Effector CD4-positive, alpha-beta T cell (primary cell): ENCODE measurements at regions not wholly inside any gene's neighbourhood (a gene's known extent, or its start where the extent isn't known, plus 50 kb on each side); places are given as distances from the start of the nearest gene placed in this dataset.

Experiments
- DNase-seq: peaks from one replicate; pipeline ENCODE4 v3.0.0-alpha.2; 2020

- DNase-seq = no peak
Measured at GRCh38 chr15:91769476-91769875, 84.0 kb upstream of the SLCO3A1 start.

DNA sequence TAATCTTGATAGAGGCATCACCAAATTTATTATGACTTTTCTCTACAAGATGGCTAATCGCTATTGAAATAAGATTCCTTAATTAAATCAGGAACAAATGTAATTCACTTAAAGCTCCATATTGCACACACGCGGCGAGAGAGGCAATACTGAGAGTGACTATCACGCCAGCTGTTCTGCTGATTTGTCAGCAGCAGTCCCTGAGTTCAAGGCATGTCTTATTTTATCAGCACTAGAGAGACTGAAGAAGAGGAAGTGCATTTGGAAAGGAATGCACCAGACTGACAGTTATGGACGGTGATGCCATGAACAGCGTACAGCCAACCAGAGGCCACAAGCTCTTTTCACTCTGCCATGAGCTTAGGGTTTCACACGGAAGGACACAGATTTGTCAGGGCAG lies 83.6 kb upstream of the SLCO3A1 start:
- DNase-seq = no peak

- DNase-seq = no peak
Measured at GRCh38 chr15:91776104-91776503, 77.4 kb upstream of the SLCO3A1 start.

DNA sequence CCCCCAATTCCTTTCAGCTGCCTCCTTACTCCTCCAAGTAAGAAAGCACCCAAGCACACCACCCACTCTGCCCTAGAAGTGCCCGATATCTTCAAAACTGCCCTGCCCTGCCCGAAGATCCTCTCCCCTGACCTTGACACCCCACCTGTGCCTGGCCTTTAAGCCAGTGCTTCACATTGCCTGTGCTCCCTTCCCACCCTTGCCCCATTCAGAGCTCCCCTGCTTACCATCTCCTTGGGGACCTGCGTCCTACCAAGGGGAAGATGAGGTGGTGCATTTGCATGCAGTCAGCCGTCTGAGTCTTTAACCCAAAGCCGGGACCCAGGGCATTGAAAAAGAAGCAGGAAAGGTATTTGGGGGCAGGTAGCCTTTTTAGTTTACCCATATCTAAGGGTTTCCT lies 73.5 kb upstream of the SLCO3A1 start:
- no peak for DNase-seq

DNA sequence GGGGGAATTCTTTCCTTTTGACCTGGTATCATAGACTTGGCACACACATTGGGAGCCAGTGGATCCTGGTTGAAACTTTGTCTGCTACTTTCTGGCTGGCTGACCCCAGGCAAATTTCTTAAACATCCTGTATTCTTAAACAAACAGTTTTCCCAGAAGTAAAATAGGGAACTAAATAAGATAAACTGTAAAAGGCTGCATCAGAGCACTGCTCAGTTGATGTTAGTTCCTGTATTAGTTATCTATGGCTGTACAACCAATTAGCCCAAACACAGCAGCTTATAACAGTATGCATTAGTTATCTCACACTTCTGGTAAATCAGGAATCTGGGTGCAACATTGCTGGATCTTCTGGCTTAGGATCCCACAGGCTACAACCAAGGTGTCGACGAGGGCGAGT lies 73.1 kb upstream of the SLCO3A1 start:
- no peak for DNase-seq

DNA sequence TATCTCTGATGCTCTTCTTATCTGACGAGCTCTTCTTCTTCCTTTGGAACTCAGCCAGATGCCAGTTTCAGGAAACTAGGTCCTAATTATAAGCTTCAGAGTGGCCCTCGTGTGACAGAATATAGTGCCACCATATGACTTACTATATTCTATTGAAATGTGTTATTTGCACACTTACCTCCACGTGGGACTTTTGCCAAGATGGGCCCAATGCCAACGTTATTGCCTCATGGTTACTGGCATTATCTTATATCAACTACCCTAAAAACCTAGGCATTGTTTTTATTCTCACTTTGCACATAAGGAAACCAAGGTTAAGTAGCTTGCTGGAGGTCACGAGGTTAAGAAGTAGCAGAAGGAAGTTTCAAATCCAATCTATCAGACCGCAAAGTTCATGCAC lies 71.3 kb upstream of the SLCO3A1 start:
- no peak for DNase-seq

- no peak for DNase-seq
Measured at GRCh38 chr15:91783008-91783407, 70.5 kb upstream of the SLCO3A1 start.

GRCh38 chr15:91783451-91783850 lies 70.1 kb upstream of the SLCO3A1 start:
- no peak for DNase-seq

- DNase-seq = no peak
Measured at GRCh38 chr15:91784973-91785709, 68.4 kb upstream of the SLCO3A1 start.

GRCh38 chr15:91787198-91787597 lies 66.3 kb upstream of the SLCO3A1 start:
- no peak for DNase-seq

GRCh38 chr15:91789136-91789535 lies 64.4 kb upstream of the SLCO3A1 start:
- DNase-seq = no peak

- DNase-seq = no peak
Measured at GRCh38 chr15:91790836-91791235, 62.7 kb upstream of the SLCO3A1 start.

DNA sequence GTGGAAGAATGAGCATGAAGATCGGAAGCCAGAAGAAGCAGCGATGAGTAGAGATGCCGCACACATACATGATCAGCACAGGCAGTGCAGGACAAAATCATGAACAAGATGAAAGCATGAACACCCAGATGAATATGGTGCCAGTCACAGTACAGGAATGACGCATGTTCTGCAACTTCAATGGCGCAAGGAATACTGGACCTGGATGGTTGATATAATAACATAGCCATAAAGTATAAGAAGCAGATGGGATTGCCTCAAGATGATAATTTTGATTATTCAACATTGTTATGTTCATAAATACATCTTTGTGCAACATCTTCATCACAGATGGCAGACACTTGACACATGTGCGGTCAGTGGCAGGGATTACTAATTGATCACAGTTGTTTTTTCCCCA lies 59.7 kb upstream of the SLCO3A1 start:
- no peak for DNase-seq

DNA sequence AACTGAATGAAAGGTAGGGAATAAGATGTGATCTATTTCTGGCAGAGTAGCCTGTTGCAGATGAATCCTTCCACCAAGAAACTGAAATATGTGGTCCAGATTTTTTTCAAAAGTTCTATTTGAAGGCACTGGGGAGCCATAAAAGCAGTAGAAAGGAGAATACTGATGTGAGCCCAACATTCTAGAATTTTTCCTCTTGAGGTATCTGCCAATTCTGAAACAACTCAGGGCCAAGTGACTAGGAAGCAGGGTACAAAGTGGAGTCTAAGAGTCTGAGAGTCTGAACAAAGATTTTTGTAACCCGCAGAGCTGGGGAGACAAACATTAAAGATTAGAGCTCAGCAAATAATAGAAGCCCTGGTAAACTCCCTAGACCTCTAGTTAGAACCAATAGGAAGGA lies 58.3 kb upstream of the SLCO3A1 start:
- DNase-seq = no peak

DNA sequence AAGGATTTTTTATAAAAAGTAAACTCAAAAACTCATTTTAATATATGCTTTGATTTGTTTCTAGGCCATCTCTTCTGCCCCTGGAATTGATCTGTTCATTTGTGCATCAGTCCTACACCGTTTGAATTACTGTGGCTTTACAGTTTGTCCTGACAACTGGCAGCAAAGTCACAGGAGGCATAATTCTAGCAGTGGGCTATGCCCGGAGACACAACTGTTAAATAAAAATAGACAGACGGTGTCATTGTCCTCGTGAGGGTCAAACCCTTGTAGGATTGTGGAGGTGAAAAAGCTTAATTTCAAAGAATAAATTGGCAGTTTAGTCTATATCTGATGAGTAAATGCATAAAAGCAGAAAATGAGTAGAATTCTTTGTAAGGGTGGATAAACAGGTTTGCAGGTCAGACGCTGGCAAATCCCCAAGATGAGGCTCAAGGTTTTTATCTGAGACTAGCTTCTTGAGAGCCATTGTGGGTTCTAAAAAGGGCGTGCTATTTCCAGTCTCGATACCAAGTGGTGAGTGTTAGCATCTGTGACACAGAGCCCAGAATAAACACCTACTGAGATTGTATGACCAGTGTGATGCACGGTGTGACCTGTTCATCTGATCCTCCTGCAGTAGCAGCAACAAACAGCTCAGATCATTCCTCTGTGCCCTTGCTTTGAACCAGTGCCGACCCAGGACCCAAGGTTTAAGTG lies 51.5 kb upstream of the SLCO3A1 start:
- DNase-seq = no peak

DNA sequence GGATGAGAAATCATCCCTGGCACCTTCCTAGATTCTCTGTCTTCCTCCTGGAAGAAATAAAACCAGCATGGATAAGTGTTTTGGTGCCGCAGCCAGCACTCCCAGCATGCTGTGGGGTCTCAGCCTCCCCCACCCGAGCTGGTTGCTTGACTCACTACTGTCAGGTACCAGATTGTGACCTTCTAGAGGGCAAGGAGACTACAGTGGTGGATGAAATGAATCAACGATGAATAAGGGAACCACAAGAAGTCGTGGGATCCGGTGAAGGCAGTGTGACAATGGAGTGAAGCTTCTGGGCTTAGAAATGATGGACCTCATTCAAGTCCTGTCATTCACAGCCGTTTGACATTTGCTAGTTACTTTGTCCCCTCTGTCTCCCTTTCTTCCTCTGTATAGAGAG lies 50.2 kb upstream of the SLCO3A1 start:
- no peak for DNase-seq
